ENCODE measurements at regions not wholly inside any gene's neighbourhood (a gene's known extent, or its start where the extent isn't known, plus 50 kb on each side); places are given as distances from the start of the nearest gene placed in this dataset.

GRCh38 chr2:176752295-176752694 lies 460.3 kb upstream of the HNRNPA3 start:
- Histone ChIP-seq H3K27me3 (ENCODE audit: control insufficient read depth, insufficient read depth, low read length) (no peaks in the 10 kb centered on the region), H3K36me3 (ENCODE audit: control insufficient read depth, insufficient read depth, low read length) (no peaks in the 10 kb centered on the region), H3K9me3 (ENCODE audit: control insufficient read depth, insufficient read depth, low read length) (no peaks in the 10 kb centered on the region), H3K4me3 (ENCODE audit: low read length) (no peak overlapping the region), H3K27ac (ENCODE audit: low read length) (no peak overlapping the region), H3K4me1 (ENCODE audit: control insufficient read depth, insufficient read depth, low read length) (no peaks in the 10 kb centered on the region)
- 100% methylated on average over 1 of the region's 1 CpG for WGBS (ENCODE audit: insufficient coverage)
- no peak overlapping the region for H3K27ac Mint-ChIP-seq
- H3K4me1 Mint-ChIP-seq = peaks cover 6 to 9% of the 10 kb centered on the region in 2 donors
- no peak overlapping the region for H3K4me3 Mint-ChIP-seq
- intact Hi-C loops (cut with micrococcal nuclease) = no loop called here
- H3K27me3 Mint-ChIP-seq (ENCODE audit: low read depth in 2 of 2) = peaks cover 11 to 28% of the 10 kb centered on the region in 2 donors
- peaks cover 7% of the 10 kb centered on the region for H3K36me3 Mint-ChIP-seq
- H3K9me3 Mint-ChIP-seq = no peaks in the 10 kb centered on the region
- DNase-seq (no peak), ATAC-seq (no peak)
- TF ChIP-seq CTCF (IDR thresholded peaks at IDR 0.05) = no peak

- Mint-ChIP-seq H3K36me3 (peaks cover 7% of the 10 kb centered on the region), H3K27ac (no peak overlapping the region), H3K4me1 (peaks cover 6 to 9% of the 10 kb centered on the region in 2 donors), H3K4me3 (no peak overlapping the region), H3K27me3 (ENCODE audit: low read depth in 2 of 2) (peaks cover 19 to 37% of the 10 kb centered on the region in 2 donors), H3K9me3 (no peaks in the 10 kb centered on the region)
- intact Hi-C loops (cut with micrococcal nuclease) = no loop called here
- no peak overlapping the region for H3K27ac ChIP-seq (ENCODE audit: low read length)
- H3K9me3 ChIP-seq (ENCODE audit: control insufficient read depth, insufficient read depth, low read length) = no peaks in the 10 kb centered on the region
- no peaks in the 10 kb centered on the region for H3K36me3 ChIP-seq (ENCODE audit: control insufficient read depth, insufficient read depth, low read length)
- no peaks in the 10 kb centered on the region for H3K4me1 ChIP-seq (ENCODE audit: control insufficient read depth, insufficient read depth, low read length)
- DNase-seq (no peak), ATAC-seq (no peak)
- H3K4me3 ChIP-seq (ENCODE audit: low read length) = no peak overlapping the region
- 95% methylated on average over 3 of the region's 3 CpGs for WGBS (ENCODE audit: insufficient coverage)
- no peaks in the 10 kb centered on the region for H3K27me3 ChIP-seq (ENCODE audit: control insufficient read depth, insufficient read depth, low read length)
- TF ChIP-seq CTCF (IDR thresholded peaks at IDR 0.05) = no peak
Observed at GRCh38 chr2:176753205-176753604, 459.4 kb upstream of the HNRNPA3 start.

GRCh38 chr2:176753752-176754474 lies 458.7 kb upstream of the HNRNPA3 start:
- intact Hi-C loops (cut with micrococcal nuclease) = no loop called here
- Histone ChIP-seq H3K9me3 (ENCODE audit: control insufficient read depth, insufficient read depth, low read length) (no peaks in the 10 kb centered on the region), H3K27ac (ENCODE audit: low read length) (no peak overlapping the region), H3K27me3 (ENCODE audit: control insufficient read depth, insufficient read depth, low read length) (no peaks in the 10 kb centered on the region), H3K4me3 (ENCODE audit: low read length) (no peak overlapping the region), H3K4me1 (ENCODE audit: control insufficient read depth, insufficient read depth, low read length) (no peaks in the 10 kb centered on the region), H3K36me3 (ENCODE audit: control insufficient read depth, insufficient read depth, low read length) (no peaks in the 10 kb centered on the region)
- ATAC-seq (no peak), DNase-seq (no peak)
- Mint-ChIP-seq H3K9me3 (no peaks in the 10 kb centered on the region), H3K27me3 (ENCODE audit: low read depth in 2 of 2) (peaks cover 19 to 42% of the 10 kb centered on the region in 2 donors), H3K4me3 (no peak overlapping the region), H3K4me1 (peaks cover 6 to 9% of the 10 kb centered on the region in 2 donors), H3K27ac (no peak overlapping the region), H3K36me3 (peaks cover 7% of the 10 kb centered on the region)
- 89% methylated on average over 2 of the region's 2 CpGs for WGBS (ENCODE audit: insufficient coverage)
- no peak for TF ChIP-seq CTCF (IDR thresholded peaks at IDR 0.05)

Measured in natural killer cell (primary cell).